GM12878 (cell line): ENCODE measurements at regions not wholly inside any gene's neighbourhood (a gene's known extent, or its start where the extent isn't known, plus 50 kb on each side); places are given as distances from the start of the nearest gene placed in this dataset.

ENCODE experiments used
- ASH2L ChIP-seq: fragments of 300-600, 200-600 bp; sonication (generic); IDR thresholded peaks from 2 replicates; pipeline ENCODE4 v1.6.1; 2017; ENCODE audit warnings: low read depth, mild to moderate bottlenecking, borderline replicate concordance
- BACH1 ChIP-seq: fragments of 450-650 bp; IDR thresholded peaks from 2 replicates; pipeline ENCODE4 v1.6.1; 2017; ENCODE audit warnings: mild to moderate bottlenecking, borderline replicate concordance
- BRCA1 ChIP-seq: IDR thresholded peaks from 2 replicates; pipeline ENCODE4 v1.6.1; 2011; ENCODE audit warnings: low read depth, low read length, improper control_type of control experiment
- CBX3 ChIP-seq: fragments of 200-600 bp; sonication (generic); IDR thresholded peaks from 2 replicates; pipeline ENCODE4 v1.6.1; 2016; ENCODE audit warnings: low read depth, borderline replicate concordance
- FOXK2 ChIP-seq: fragments of 450-650 bp; IDR thresholded peaks from 2 replicates; pipeline ENCODE4 v1.6.1; 2017; ENCODE audit warnings: mild to moderate bottlenecking, moderate library complexity
- IKZF2 ChIP-seq, 2 experiments: fragments of 450-650 bp; IDR thresholded peaks; 2 replicates each; pipeline ENCODE4 v1.6.1; 2017; ENCODE audit warnings: mild to moderate bottlenecking in 2 of 2, moderate library complexity in 2 of 2
- KDM1A ChIP-seq: fragments of 200-600 bp; sonication (generic); IDR thresholded peaks from 2 replicates; pipeline ENCODE4 v1.6.1; 2016; ENCODE audit warnings: borderline replicate concordance
- MTA3 ChIP-seq: IDR thresholded peaks from 2 replicates; pipeline ENCODE4 v1.6.1; 2012; ENCODE audit warnings: low read length, inconsistent platforms, borderline replicate concordance
- PML ChIP-seq: IDR thresholded peaks from 2 replicates; pipeline ENCODE4 v1.6.1; 2012; ENCODE audit warnings: low read length, inconsistent platforms
- SUPT20H ChIP-seq: IDR thresholded peaks from 2 replicates; pipeline ENCODE4 v1.6.1; 2011; ENCODE audit warnings: low read depth, mild to moderate bottlenecking, low read length, moderate library complexity, borderline replicate concordance; ENCODE audit not compliant: control insufficient read depth
- WRNIP1 ChIP-seq: IDR thresholded peaks from 2 replicates; pipeline ENCODE4 v1.6.1; 2011; ENCODE audit warnings: low read depth, low read length, improper control_type of control experiment, borderline replicate concordance
- ZBED1 ChIP-seq: IDR thresholded peaks from 2 replicates; pipeline ENCODE4 v1.6.1; 2016; ENCODE audit warnings: borderline replicate concordance
- ZNF217 ChIP-seq: fragments of 450-650 bp; IDR thresholded peaks from 2 replicates; pipeline ENCODE4 v1.6.1; 2017; ENCODE audit warnings: antibody characterized with exemption, mild to moderate bottlenecking
- ZNF24 ChIP-seq: fragments of 450-650 bp; IDR thresholded peaks from 2 replicates; pipeline ENCODE4 v1.6.1; 2017; ENCODE audit warnings: antibody characterized with exemption, mild to moderate bottlenecking
- ZNF384 ChIP-seq: IDR thresholded peaks from 2 replicates; pipeline ENCODE4 v1.6.1; 2012; ENCODE audit warnings: low read depth, mild to moderate bottlenecking, low read length, improper control_type of control experiment, borderline replicate concordance
- ZZZ3 ChIP-seq: IDR thresholded peaks from 2 replicates; pipeline ENCODE4 v1.6.1; 2011; ENCODE audit warnings: low read depth; ENCODE audit not compliant: control insufficient read depth, insufficient read length
- TF ChIP-seq, protein P1 (sequence below): fragments of 450-650 bp; IDR thresholded peaks from 2 replicates; pipeline ENCODE4 v1.6.1; 2017; ENCODE audit warnings: mild to moderate bottlenecking, moderate library complexity
- TF ChIP-seq, protein P2 (sequence below): IDR thresholded peaks from 2 replicates; pipeline ENCODE4 v1.6.1; 2012; ENCODE audit warnings: low read depth, low read length, improper control_type of control experiment
- TF ChIP-seq, protein P3 (sequence below): IDR thresholded peaks from 2 replicates; pipeline ENCODE4 v1.6.1; 2012; ENCODE audit warnings: low read length, inconsistent platforms
- TF ChIP-seq, protein P4 (sequence below): fragments of 450-650 bp; IDR thresholded peaks from 2 replicates; pipeline ENCODE4 v1.6.1; 2017; ENCODE audit warnings: antibody characterized with exemption, mild to moderate bottlenecking, moderate library complexity

DNA sequence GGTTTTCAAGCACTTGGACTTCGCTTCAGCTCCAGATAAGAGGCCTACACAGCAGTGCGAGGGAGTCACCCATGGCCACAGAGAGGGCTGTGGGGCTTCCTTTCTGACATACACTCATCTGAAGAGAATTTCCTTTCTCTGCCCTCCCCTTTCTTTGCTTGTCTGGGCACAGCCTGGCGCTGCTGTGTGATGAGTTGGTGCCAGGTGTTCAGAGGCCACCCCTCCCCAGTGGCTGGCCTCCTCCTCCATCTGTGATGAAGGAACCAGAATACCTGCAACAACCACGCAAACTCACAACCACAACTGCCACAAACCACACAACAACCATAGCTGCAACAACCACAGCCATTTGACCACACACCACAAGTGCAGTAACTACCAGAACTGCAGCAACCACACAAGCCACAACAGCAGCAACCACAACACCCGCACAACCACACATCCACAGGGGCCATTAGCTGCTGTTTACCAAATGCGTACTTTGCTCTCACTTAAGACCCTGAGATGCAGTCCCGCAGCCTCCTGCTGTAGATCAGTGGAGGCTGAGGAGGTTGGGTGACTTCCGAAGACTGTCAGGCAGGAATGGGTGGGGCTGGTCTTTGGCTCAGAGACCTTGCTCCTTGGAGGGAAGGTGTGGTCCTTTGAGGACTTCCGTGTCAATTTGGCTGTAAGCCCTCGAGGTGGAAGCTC is 71.1 kb downstream of the IER5 start (continued):
- no peak for TF ChIP-seq ZNF24
- TF ChIP-seq SUPT20H: no peak
- no peak for TF ChIP-seq ZBED1
- no peak for TF ChIP-seq ZNF217
- TF ChIP-seq BACH1: no peak
- no peak for TF ChIP-seq BRCA1
- TF ChIP-seq KDM1A: no peak
- peak; percentile 51; the same call in 1 of the 2 replicates for TF ChIP-seq MTA3
- TF ChIP-seq ZNF384: no peak
- TF ChIP-seq IKZF2 (IDR thresholded peaks at IDR 0.05): peak; percentile 55 to 81; a peak in 3 of 4 replicates
- no peak for TF ChIP-seq PML
- TF ChIP-seq, protein P1, sequence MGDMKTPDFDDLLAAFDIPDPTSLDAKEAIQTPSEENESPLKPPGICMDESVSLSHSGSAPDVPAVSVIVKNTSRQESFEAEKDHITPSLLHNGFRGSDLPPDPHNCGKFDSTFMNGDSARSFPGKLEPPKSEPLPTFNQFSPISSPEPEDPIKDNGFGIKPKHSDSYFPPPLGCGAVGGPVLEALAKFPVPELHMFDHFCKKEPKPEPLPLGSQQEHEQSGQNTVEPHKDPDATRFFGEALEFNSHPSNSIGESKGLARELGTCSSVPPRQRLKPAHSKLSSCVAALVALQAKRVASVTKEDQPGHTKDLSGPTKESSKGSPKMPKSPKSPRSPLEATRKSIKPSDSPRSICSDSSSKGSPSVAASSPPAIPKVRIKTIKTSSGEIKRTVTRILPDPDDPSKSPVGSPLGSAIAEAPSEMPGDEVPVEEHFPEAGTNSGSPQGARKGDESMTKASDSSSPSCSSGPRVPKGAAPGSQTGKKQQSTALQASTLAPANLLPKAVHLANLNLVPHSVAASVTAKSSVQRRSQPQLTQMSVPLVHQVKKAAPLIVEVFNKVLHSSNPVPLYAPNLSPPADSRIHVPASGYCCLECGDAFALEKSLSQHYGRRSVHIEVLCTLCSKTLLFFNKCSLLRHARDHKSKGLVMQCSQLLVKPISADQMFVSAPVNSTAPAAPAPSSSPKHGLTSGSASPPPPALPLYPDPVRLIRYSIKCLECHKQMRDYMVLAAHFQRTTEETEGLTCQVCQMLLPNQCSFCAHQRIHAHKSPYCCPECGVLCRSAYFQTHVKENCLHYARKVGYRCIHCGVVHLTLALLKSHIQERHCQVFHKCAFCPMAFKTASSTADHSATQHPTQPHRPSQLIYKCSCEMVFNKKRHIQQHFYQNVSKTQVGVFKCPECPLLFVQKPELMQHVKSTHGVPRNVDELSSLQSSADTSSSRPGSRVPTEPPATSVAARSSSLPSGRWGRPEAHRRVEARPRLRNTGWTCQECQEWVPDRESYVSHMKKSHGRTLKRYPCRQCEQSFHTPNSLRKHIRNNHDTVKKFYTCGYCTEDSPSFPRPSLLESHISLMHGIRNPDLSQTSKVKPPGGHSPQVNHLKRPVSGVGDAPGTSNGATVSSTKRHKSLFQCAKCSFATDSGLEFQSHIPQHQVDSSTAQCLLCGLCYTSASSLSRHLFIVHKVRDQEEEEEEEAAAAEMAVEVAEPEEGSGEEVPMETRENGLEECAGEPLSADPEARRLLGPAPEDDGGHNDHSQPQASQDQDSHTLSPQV: no peak
- no peak for TF ChIP-seq ZZZ3
- TF ChIP-seq FOXK2: 0 out of 2 replicates have a peak, but pooled peaks have one; percentile 16
- TF ChIP-seq CBX3: no peak
- no peak for TF ChIP-seq ASH2L
- TF ChIP-seq, protein P2, sequence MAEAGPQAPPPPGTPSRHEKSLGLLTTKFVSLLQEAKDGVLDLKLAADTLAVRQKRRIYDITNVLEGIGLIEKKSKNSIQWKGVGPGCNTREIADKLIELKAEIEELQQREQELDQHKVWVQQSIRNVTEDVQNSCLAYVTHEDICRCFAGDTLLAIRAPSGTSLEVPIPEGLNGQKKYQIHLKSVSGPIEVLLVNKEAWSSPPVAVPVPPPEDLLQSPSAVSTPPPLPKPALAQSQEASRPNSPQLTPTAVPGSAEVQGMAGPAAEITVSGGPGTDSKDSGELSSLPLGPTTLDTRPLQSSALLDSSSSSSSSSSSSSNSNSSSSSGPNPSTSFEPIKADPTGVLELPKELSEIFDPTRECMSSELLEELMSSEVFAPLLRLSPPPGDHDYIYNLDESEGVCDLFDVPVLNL: no peak
- TF ChIP-seq, protein P3, sequence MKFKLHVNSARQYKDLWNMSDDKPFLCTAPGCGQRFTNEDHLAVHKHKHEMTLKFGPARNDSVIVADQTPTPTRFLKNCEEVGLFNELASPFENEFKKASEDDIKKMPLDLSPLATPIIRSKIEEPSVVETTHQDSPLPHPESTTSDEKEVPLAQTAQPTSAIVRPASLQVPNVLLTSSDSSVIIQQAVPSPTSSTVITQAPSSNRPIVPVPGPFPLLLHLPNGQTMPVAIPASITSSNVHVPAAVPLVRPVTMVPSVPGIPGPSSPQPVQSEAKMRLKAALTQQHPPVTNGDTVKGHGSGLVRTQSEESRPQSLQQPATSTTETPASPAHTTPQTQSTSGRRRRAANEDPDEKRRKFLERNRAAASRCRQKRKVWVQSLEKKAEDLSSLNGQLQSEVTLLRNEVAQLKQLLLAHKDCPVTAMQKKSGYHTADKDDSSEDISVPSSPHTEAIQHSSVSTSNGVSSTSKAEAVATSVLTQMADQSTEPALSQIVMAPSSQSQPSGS: 0 out of 2 replicates have a peak, but pooled peaks have one; percentile 30
- TF ChIP-seq WRNIP1: no peak
- TF ChIP-seq, protein P4, sequence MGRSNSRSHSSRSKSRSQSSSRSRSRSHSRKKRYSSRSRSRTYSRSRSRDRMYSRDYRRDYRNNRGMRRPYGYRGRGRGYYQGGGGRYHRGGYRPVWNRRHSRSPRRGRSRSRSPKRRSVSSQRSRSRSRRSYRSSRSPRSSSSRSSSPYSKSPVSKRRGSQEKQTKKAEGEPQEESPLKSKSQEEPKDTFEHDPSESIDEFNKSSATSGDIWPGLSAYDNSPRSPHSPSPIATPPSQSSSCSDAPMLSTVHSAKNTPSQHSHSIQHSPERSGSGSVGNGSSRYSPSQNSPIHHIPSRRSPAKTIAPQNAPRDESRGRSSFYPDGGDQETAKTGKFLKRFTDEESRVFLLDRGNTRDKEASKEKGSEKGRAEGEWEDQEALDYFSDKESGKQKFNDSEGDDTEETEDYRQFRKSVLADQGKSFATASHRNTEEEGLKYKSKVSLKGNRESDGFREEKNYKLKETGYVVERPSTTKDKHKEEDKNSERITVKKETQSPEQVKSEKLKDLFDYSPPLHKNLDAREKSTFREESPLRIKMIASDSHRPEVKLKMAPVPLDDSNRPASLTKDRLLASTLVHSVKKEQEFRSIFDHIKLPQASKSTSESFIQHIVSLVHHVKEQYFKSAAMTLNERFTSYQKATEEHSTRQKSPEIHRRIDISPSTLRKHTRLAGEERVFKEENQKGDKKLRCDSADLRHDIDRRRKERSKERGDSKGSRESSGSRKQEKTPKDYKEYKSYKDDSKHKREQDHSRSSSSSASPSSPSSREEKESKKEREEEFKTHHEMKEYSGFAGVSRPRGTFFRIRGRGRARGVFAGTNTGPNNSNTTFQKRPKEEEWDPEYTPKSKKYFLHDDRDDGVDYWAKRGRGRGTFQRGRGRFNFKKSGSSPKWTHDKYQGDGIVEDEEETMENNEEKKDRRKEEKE: no peak
